WTC11 (cell line): ENCODE measurements at regions not wholly inside any gene's neighbourhood (a gene's known extent, or its start where the extent isn't known, plus 50 kb on each side); places are given as distances from the start of the nearest gene placed in this dataset.

Experiments
- CREB1 ChIP-seq: sonication (generic); formaldehyde crosslinking; IDR thresholded peaks from 2 replicates; pipeline ENCODE4 v1.8.0; 2023; ENCODE audit warnings: mild to moderate bottlenecking, missing genetic modification reagents
- MXD4 ChIP-seq: fragments of 250-450 bp; sonication (Bioruptor Pico); IDR thresholded peaks from 2 replicates; pipeline ENCODE4 v1.8.0; 2021; ENCODE audit warnings: mild to moderate bottlenecking, moderate library complexity, borderline replicate concordance
- ZNF121 ChIP-seq: sonication (generic); formaldehyde crosslinking; IDR thresholded peaks from 2 replicates; pipeline ENCODE4 v1.8.0; 2023; ENCODE audit warnings: missing genetic modification reagents
- ZNF219 ChIP-seq: sonication (generic); formaldehyde crosslinking; IDR thresholded peaks from 2 replicates; pipeline ENCODE4 v1.8.0; 2023; ENCODE audit warnings: missing genetic modification reagents, mild to moderate bottlenecking, borderline replicate concordance
- TF ChIP-seq, protein P1 (sequence below): fragments of 200-600 bp; IDR thresholded peaks from 2 replicates; pipeline ENCODE4 v1.8.0; 2022; ENCODE audit warnings: antibody characterized with exemption
- TF ChIP-seq, protein P2 (sequence below): sonication (generic); formaldehyde crosslinking; IDR thresholded peaks from 2 replicates; pipeline ENCODE4 v1.8.1; 2023; ENCODE audit warnings: mild to moderate bottlenecking, missing genetic modification reagents, moderate library complexity
- TF ChIP-seq, protein P3 (sequence below): sonication (generic); formaldehyde crosslinking; IDR thresholded peaks from 2 replicates; pipeline ENCODE4 v1.8.0; 2022; ENCODE audit warnings: mild to moderate bottlenecking, missing genetic modification reagents

DNA sequence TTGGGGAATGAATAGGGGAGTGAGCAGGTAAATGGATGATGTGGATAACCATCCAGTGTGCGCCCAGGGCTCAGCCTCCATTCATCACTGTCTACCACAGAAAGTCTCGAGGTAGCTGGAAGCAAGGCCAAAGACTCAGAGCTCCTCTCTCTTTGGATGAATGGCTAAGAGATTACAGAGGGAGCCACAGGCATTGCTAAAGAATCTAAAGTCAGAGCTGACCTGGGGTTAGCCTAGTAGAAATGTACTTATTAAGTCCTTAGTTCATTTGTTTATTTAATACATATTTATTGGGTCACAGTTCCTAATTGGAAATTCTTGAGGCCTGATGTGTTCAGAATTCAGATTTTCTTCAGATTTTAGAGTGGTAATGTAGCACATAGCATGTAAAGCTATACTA lies 88.7 kb upstream of the HPF1 start:
- TF ChIP-seq ZNF219 (CRISPR knock-in tag) (no peak), CREB1 (no peak), MXD4 (CRISPR knock-in tag) (no peak), ZNF121 (CRISPR knock-in tag) (no peak)
- TF ChIP-seq, protein P1, sequence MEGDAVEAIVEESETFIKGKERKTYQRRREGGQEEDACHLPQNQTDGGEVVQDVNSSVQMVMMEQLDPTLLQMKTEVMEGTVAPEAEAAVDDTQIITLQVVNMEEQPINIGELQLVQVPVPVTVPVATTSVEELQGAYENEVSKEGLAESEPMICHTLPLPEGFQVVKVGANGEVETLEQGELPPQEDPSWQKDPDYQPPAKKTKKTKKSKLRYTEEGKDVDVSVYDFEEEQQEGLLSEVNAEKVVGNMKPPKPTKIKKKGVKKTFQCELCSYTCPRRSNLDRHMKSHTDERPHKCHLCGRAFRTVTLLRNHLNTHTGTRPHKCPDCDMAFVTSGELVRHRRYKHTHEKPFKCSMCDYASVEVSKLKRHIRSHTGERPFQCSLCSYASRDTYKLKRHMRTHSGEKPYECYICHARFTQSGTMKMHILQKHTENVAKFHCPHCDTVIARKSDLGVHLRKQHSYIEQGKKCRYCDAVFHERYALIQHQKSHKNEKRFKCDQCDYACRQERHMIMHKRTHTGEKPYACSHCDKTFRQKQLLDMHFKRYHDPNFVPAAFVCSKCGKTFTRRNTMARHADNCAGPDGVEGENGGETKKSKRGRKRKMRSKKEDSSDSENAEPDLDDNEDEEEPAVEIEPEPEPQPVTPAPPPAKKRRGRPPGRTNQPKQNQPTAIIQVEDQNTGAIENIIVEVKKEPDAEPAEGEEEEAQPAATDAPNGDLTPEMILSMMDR: no peak
- TF ChIP-seq, protein P2, sequence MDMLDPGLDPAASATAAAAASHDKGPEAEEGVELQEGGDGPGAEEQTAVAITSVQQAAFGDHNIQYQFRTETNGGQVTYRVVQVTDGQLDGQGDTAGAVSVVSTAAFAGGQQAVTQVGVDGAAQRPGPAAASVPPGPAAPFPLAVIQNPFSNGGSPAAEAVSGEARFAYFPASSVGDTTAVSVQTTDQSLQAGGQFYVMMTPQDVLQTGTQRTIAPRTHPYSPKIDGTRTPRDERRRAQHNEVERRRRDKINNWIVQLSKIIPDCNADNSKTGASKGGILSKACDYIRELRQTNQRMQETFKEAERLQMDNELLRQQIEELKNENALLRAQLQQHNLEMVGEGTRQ (CRISPR knock-in tag): no peak
- TF ChIP-seq, protein P3, sequence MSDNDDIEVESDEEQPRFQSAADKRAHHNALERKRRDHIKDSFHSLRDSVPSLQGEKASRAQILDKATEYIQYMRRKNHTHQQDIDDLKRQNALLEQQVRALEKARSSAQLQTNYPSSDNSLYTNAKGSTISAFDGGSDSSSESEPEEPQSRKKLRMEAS: no peak
